ENCODE measurements at regions not wholly inside any gene's neighbourhood (a gene's known extent, or its start where the extent isn't known, plus 50 kb on each side); places are given as distances from the start of the nearest gene placed in this dataset.

- no peak overlapping the region for H3K4me3 ChIP-seq
- DNase-seq = peak in 1 of 2 donors; percentile 31
- H3K27me3 ChIP-seq = no peaks in the 10 kb centered on the region
- peaks cover 0 to 5% (median 0%) of the 10 kb centered on the region in 3 donors for H3K9me3 ChIP-seq
- intact Hi-C loops (cut with DNase I; ENCODE audit: low total_unique reads) = no loop called here
- no peak overlapping the region for H3K27ac ChIP-seq
- no peaks in the 10 kb centered on the region for H3K36me3 ChIP-seq
- no peak for TF ChIP-seq CTCF (IDR thresholded peaks at IDR 0.05)
- peaks cover 0 to 13% (median 7%) of the 10 kb centered on the region in 4 donors for H3K4me1 ChIP-seq
Observed at GRCh38 chr10:47238331-47239095, 61.5 kb upstream of the GDF10 start.

GRCh38 chr10:47239211-47239610 lies 60.8 kb upstream of the GDF10 start:
- TF ChIP-seq CTCF (IDR thresholded peaks at IDR 0.05) = no peak
- Histone ChIP-seq H3K36me3 (no peaks in the 10 kb centered on the region), H3K9me3 (peaks cover 0 to 5% (median 0%) of the 10 kb centered on the region in 3 donors), H3K4me1 (peaks cover 0 to 20% (median 10%) of the 10 kb centered on the region in 4 donors), H3K4me3 (no peak overlapping the region), H3K27me3 (no peaks in the 10 kb centered on the region), H3K27ac (no peak overlapping the region)
- intact Hi-C loops (cut with DNase I; ENCODE audit: low total_unique reads) = no loop called here
- DNase-seq = peak in 1 of 2 donors; percentile 31

- no peak for DNase-seq
- H3K4me3 ChIP-seq = no peak overlapping the region
- peaks cover 0 to 5% (median 0%) of the 10 kb centered on the region in 3 donors for H3K9me3 ChIP-seq
- intact Hi-C loops (cut with DNase I; ENCODE audit: low total_unique reads) = no loop called here
- no peaks in the 10 kb centered on the region for H3K36me3 ChIP-seq
- TF ChIP-seq CTCF (IDR thresholded peaks at IDR 0.05) = no peak
- H3K27ac ChIP-seq = no peak overlapping the region
- peaks cover 0 to 25% (median 12%) of the 10 kb centered on the region in 4 donors for H3K4me1 ChIP-seq
- no peaks in the 10 kb centered on the region for H3K27me3 ChIP-seq
Observed at GRCh38 chr10:47240173-47240572, 59.8 kb upstream of the GDF10 start.

GRCh38 chr10:47241256-47241655 lies 58.7 kb upstream of the GDF10 start:
- Histone ChIP-seq H3K4me1 (peaks cover 0 to 25% (median 12%) of the 10 kb centered on the region in 4 donors), H3K36me3 (no peaks in the 10 kb centered on the region), H3K27me3 (no peaks in the 10 kb centered on the region), H3K4me3 (no peak overlapping the region), H3K27ac (no peak overlapping the region), H3K9me3 (peaks cover 0 to 5% (median 0%) of the 10 kb centered on the region in 3 donors)
- DNase-seq = no peak
- intact Hi-C loops (cut with DNase I; ENCODE audit: low total_unique reads) = no loop called here
- no peak for TF ChIP-seq CTCF (IDR thresholded peaks at IDR 0.05)

GRCh38 chr10:47241946-47242867 lies 57.8 kb upstream of the GDF10 start:
- Histone ChIP-seq H3K27me3 (no peaks in the 10 kb centered on the region), H3K9me3 (peaks cover 0 to 5% (median 0%) of the 10 kb centered on the region in 3 donors), H3K4me1 (peaks cover 0 to 25% (median 12%) of the 10 kb centered on the region in 4 donors), H3K27ac (peak overlapping the region in 1 of 2 donors; percentile 18), H3K4me3 (no peak overlapping the region), H3K36me3 (no peaks in the 10 kb centered on the region)
- DNase-seq = no peak
- no peak for TF ChIP-seq CTCF (IDR thresholded peaks at IDR 0.05)
- intact Hi-C loops (cut with DNase I; ENCODE audit: low total_unique reads) = no loop called here
